Colonic mucosa (tissue), 4 donors: ENCODE measurements at regions not wholly inside any gene's neighbourhood (a gene's known extent, or its start where the extent isn't known, plus 50 kb on each side); places are given as distances from the start of the nearest gene placed in this dataset.

Experiments used
- DNase-seq: peaks from one replicate; pipeline ENCODE4 v3.0.0-alpha.2; 2020
- H3K27ac ChIP-seq: fragments of 200-600 bp; one replicate; pipeline ENCODE4 v1.8.0; 2021
- H3K27me3 ChIP-seq: fragments of 200-600 bp; one replicate; pipeline ENCODE4 v1.8.0; 2021
- H3K36me3 ChIP-seq: fragments of 200-600 bp; one replicate; pipeline ENCODE4 v1.8.0; 2021
- H3K4me1 ChIP-seq: fragments of 200-600 bp; one replicate; pipeline ENCODE4 v1.8.0; 2021; ENCODE audit warnings: mild to moderate bottlenecking
- H3K4me3 ChIP-seq: fragments of 200-600 bp; one replicate; pipeline ENCODE4 v1.8.0; 2021
- H3K9ac ChIP-seq, 2 donors: one replicate each; pipeline ENCODE4 v1.7.0; 2013; ENCODE audit warnings: control low read depth in 2 of 2, low read depth in 2 of 2, low read length in 2 of 2
- H3K9me3 ChIP-seq: fragments of 200-600 bp; one replicate; pipeline ENCODE4 v1.8.0; 2021
- CTCF ChIP-seq: fragments of 200-600 bp; IDR thresholded peaks from one replicate; pipeline ENCODE4 v1.8.0; 2022; ENCODE audit warnings: antibody characterized with exemption, mild to moderate bottlenecking
- intact Hi-C: fragments of 100-400 bp; cut with DNase I; formaldehyde crosslinking; loops from one replicate; pipeline ENCODE4 v1.14.1; 2022
- donor health status: healthy.
- donor health status: DM: no; HTN: no; CAD: no.
- donor health status: DM: no; HTN: no; CAD: no.

- Histone ChIP-seq H3K27ac (no peak overlapping the region), H3K9me3 (no peaks in the 10 kb centered on the region), H3K4me1 (no peaks in the 10 kb centered on the region), H3K4me3 (no peak overlapping the region), H3K9ac (no peak overlapping the region), H3K36me3 (no peaks in the 10 kb centered on the region), H3K27me3 (peaks cover 38% of the 10 kb centered on the region)
- intact Hi-C loops = no loop called here
- no peak for DNase-seq
- TF ChIP-seq CTCF = no peak
These were observed 113.1 kb upstream of the MYL2 start for GRCh38 chr12:111033281-111034082.

GRCh38 chr12:111032591-111032919, 112.2 kb upstream of the MYL2 start:
- DNase-seq = no peak
- no peak for TF ChIP-seq CTCF
- Histone ChIP-seq H3K27ac (no peak overlapping the region), H3K27me3 (peaks cover 38% of the 10 kb centered on the region), H3K36me3 (no peaks in the 10 kb centered on the region), H3K4me1 (no peaks in the 10 kb centered on the region), H3K9me3 (no peaks in the 10 kb centered on the region), H3K9ac (no peak overlapping the region), H3K4me3 (no peak overlapping the region)
- intact Hi-C loops = no loop called here

- Histone ChIP-seq H3K9ac (no peak overlapping the region), H3K27me3 (peaks cover 38% of the 10 kb centered on the region), H3K36me3 (no peaks in the 10 kb centered on the region), H3K27ac (no peak overlapping the region), H3K4me1 (no peaks in the 10 kb centered on the region), H3K9me3 (no peaks in the 10 kb centered on the region), H3K4me3 (no peak overlapping the region)
- intact Hi-C loops = no loop called here
- no peak for TF ChIP-seq CTCF
- no peak for DNase-seq
These were observed 111.7 kb upstream of the MYL2 start for GRCh38 chr12:111031916-111032590.

DNA sequence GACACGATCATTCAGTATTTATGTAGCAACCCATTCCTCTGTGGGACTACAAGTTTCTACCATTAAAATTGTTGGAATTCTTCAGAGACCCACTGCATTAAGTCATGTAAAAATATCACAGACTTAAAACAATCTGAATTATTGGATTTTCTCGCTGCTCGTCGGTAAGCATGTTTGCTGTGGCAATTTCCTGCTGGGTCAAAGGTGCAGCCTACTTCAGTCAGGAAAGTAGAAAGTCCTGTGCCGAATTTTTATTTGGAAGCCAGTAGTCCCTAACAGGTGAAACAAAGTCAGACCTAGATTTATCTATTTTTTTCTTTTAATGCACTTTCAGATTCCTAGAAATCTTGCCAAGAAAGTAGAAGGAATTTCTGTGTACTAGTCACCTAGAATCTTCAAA, 110.4 kb upstream of the MYL2 start:
- intact Hi-C loops = no loop called here
- peaks cover 32% of the 10 kb centered on the region for H3K27me3 ChIP-seq
- no peak for TF ChIP-seq CTCF

DNA sequence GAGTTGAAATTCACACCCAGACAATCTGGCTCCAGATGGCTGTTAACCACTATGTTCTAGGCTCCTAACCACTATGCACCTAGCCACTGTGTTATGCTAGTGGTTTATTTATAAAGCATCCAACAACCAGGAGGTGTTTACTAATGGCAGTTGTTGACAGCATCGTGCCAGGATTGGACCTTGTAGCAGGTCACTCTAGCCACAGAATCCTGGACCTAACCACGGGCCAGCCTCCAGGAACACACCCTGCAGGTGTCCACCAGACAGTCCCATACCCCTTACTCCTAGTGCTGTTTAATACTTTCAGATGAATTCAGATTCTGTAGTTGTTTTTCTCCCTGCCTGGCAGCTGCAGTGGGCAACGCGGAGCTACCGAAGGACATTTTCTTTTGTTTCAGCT, 109.4 kb upstream of the MYL2 start:
- no peak for DNase-seq
- Histone ChIP-seq H3K9me3 (no peaks in the 10 kb centered on the region), H3K27ac (no peak overlapping the region), H3K36me3 (no peaks in the 10 kb centered on the region), H3K4me3 (no peak overlapping the region), H3K4me1 (no peaks in the 10 kb centered on the region), H3K9ac (no peak overlapping the region), H3K27me3 (peaks cover 23% of the 10 kb centered on the region)
- intact Hi-C loops = loop anchor here (5.0 kb wide), 2 partner anchors 268 to 283 kb away; no protein-coding TSS in a partner anchor
- no peak for TF ChIP-seq CTCF

More for the DNA sequence above, 110.4 kb upstream of the MYL2 start:
- Histone ChIP-seq H3K36me3 (no peaks in the 10 kb centered on the region), H3K4me3 (no peak overlapping the region), H3K27ac (no peak overlapping the region), H3K9ac (no peak overlapping the region), H3K4me1 (no peaks in the 10 kb centered on the region), H3K9me3 (no peaks in the 10 kb centered on the region)
- DNase-seq = no peak
